H1 (cell line): ENCODE measurements at regions not wholly inside any gene's neighbourhood (a gene's known extent, or its start where the extent isn't known, plus 50 kb on each side); places are given as distances from the start of the nearest gene placed in this dataset.

ENCODE experiments used
- CTCF ChIA-PET: fragments of 300-600 bp; sonication (Branson Sonifier 250); formaldehyde crosslinking; loops from one replicate; lab custom pipeline; 2021; ENCODE audit not compliant: partially characterized antibody; lab: Charles Lee
- POLR2A ChIA-PET: fragments of 300-600 bp; sonication (Branson Sonifier 250); formaldehyde crosslinking; loops from one replicate; lab custom pipeline; 2021; ENCODE audit warnings: inconsistent platforms; ENCODE audit not compliant: partially characterized antibody; lab: Charles Lee
- DNase-seq, 2 experiments: peaks; one replicate each; pipeline versions ENCODE4 v3.0.0 to v3.0.0-alpha.2; 2010 to 2022; ENCODE audit warnings: low spot score in 2 of 2, low read depth in 1 of 2, mixed read lengths in 1 of 2
- FAIRE-seq: peaks from 2 replicates; lab custom pipeline; 2011; peaks lifted over from hg19 to GRCh38; lab: Jason Lieb, UNC
- H2AFZ ChIP-seq: 2 replicates; pipeline ENCODE4 v1.8.1; 2012; ENCODE audit warnings: low read length, inconsistent platforms
- H2AK5ac ChIP-seq: 2 replicates; pipeline ENCODE4 v1.6.1; 2013; ENCODE audit warnings: low read depth, low read length
- H2BK120ac ChIP-seq: replicated peaks from 2 replicates; pipeline ENCODE3; 2013; ENCODE audit warnings: low read depth, low read length, inconsistent platforms
- H2BK12ac ChIP-seq: 2 replicates; pipeline ENCODE4 v1.6.1; 2013; ENCODE audit warnings: low read depth, low read length
- H2BK15ac ChIP-seq: 2 replicates; pipeline ENCODE4 v1.6.1; 2013; ENCODE audit warnings: low read length
- H2BK20ac ChIP-seq: 2 replicates; pipeline ENCODE4 v1.6.1; 2013; ENCODE audit warnings: low read length
- H2BK5ac ChIP-seq: 2 replicates; pipeline ENCODE4 v1.6.1; 2013; ENCODE audit warnings: low read depth, low read length
- H3K14ac ChIP-seq: 2 replicates; pipeline ENCODE4 v1.6.1; 2013; ENCODE audit warnings: inconsistent platforms; ENCODE audit not compliant: insufficient read length
- H3K18ac ChIP-seq: 2 replicates; pipeline ENCODE4 v1.6.1; 2013; ENCODE audit warnings: low read length; ENCODE audit errors: extremely low read depth
- H3K23ac ChIP-seq: 2 replicates; pipeline ENCODE4 v1.6.1; 2013; ENCODE audit warnings: inconsistent platforms; ENCODE audit not compliant: insufficient read length
- H3K23me2 ChIP-seq: 2 replicates; pipeline ENCODE4 v1.6.1; 2013; ENCODE audit warnings: low read depth, low read length
- H3K27ac ChIP-seq: 2 replicates; pipeline ENCODE4 v1.6.1; 2011; ENCODE audit warnings: low read depth, low read length, inconsistent platforms
- H3K27me3 ChIP-seq, 4 experiments: replicated peaks in 1 of 4; 1 replicate in 1 of 4; 2 replicates in 3 of 4; pipeline versions ENCODE4 v1.6.1 to v1.8.1; 2011 to 2013; ENCODE audit warnings: low read length in 3 of 4, mild to moderate bottlenecking in 3 of 4, inconsistent platforms in 2 of 4, mixed read lengths in 2 of 4, moderate library complexity in 1 of 4; ENCODE audit not compliant: control insufficient read depth in 3 of 4, insufficient read depth in 3 of 4; ENCODE audit errors: extremely low read depth in 1 of 4
- H3K36me3 ChIP-seq, 4 experiments: 2 replicates each; pipeline versions ENCODE4 v1.6.1 to v1.8.1; 2011 to 2013; ENCODE audit warnings: mild to moderate bottlenecking in 4 of 4, low read length in 3 of 4, moderate library complexity in 2 of 4, control low read depth in 1 of 4, inconsistent platforms in 1 of 4; ENCODE audit not compliant: insufficient read depth in 4 of 4, control insufficient read depth in 2 of 4
- H3K4ac ChIP-seq: replicated peaks from 2 replicates; pipeline ENCODE3; 2013; ENCODE audit warnings: low read length, low read depth, mixed read lengths, inconsistent platforms; ENCODE audit not compliant: insufficient read length
- H3K4me1 ChIP-seq, 4 experiments: replicated peaks in 1 of 4; 1 replicate in 1 of 4; 2 replicates in 3 of 4; pipeline versions ENCODE4 v1.6.1 to v1.8.1; 2011 to 2013; ENCODE audit warnings: low read length in 3 of 4, inconsistent platforms in 2 of 4, mixed read lengths in 1 of 4; ENCODE audit not compliant: insufficient read depth in 4 of 4, control insufficient read depth in 3 of 4
- H3K4me2 ChIP-seq, 2 experiments: 2 replicates each; pipeline versions ENCODE4 v1.6.1 to v1.8.1; 2011 to 2013; ENCODE audit warnings: low read depth in 2 of 2, low read length in 2 of 2, control low read depth in 1 of 2, inconsistent platforms in 1 of 2, mild to moderate bottlenecking in 1 of 2; ENCODE audit not compliant: insufficient read depth in 1 of 2
- H3K4me3 ChIP-seq, 4 experiments: fragments of 200-600, 300-600 bp in 1 of 4; sonication (generic), shearing (Covaris generic), sonication (Bioruptor Twin) in 1 of 4; 2 replicates each; pipeline versions ENCODE4 v1.5.1 to v1.8.1; 2011 to 2016; ENCODE audit warnings: low read length in 4 of 4, low read depth in 3 of 4, control low read depth in 2 of 4, inconsistent platforms in 2 of 4, mild to moderate bottlenecking in 2 of 4, mixed read lengths in 1 of 4, moderate library complexity in 1 of 4; ENCODE audit not compliant: insufficient read depth in 2 of 4; ENCODE audit errors: extremely low read depth in 1 of 4
- H3K56ac ChIP-seq: replicated peaks from 2 replicates; pipeline ENCODE3; 2013; ENCODE audit warnings: low read depth, mild to moderate bottlenecking, mixed read lengths, low read length, inconsistent platforms; ENCODE audit not compliant: insufficient read length
- H3K79me1 ChIP-seq: 2 replicates; pipeline ENCODE4 v1.6.1; 2013; ENCODE audit warnings: low read depth, low read length, control low read depth
- H3K79me2 ChIP-seq, 2 experiments: 2 replicates each; pipeline versions ENCODE4 v1.6.1 to v1.8.1; 2012 to 2013; ENCODE audit warnings: low read length in 2 of 2, mild to moderate bottlenecking in 2 of 2, inconsistent platforms in 1 of 2; ENCODE audit not compliant: insufficient read depth in 2 of 2, control insufficient read depth in 1 of 2
- H3K9ac ChIP-seq, 4 experiments: replicated peaks in 1 of 4; 1 replicate in 1 of 4; 2 replicates in 3 of 4; pipeline versions ENCODE4 v1.6.1 to v1.8.1; 2011 to 2013; ENCODE audit warnings: low read depth in 3 of 4, low read length in 3 of 4, control low read depth in 2 of 4, mild to moderate bottlenecking in 2 of 4, moderate library complexity in 2 of 4, inconsistent platforms in 1 of 4; ENCODE audit errors: extremely low read depth in 1 of 4
- H3K9me3 ChIP-seq, 2 experiments: 2 replicates each; pipeline versions ENCODE4 v1.6.1 to v1.8.1; 2012 to 2013; ENCODE audit warnings: mild to moderate bottlenecking in 2 of 2, moderate library complexity in 2 of 2, control low read depth in 1 of 2, inconsistent platforms in 1 of 2, low read depth in 1 of 2, low read length in 1 of 2, mixed read lengths in 1 of 2; ENCODE audit not compliant: insufficient read depth in 2 of 2
- H4K20me1 ChIP-seq, 2 experiments: replicated peaks in 1 of 2; 2 replicates each; pipeline versions ENCODE3 to v1.8.1; 2011 to 2013; ENCODE audit warnings: inconsistent platforms in 2 of 2, low read length in 2 of 2, mild to moderate bottlenecking in 1 of 2; ENCODE audit not compliant: insufficient read depth in 2 of 2, control insufficient read depth in 1 of 2
- H4K5ac ChIP-seq: 2 replicates; pipeline ENCODE4 v1.6.1; 2013; ENCODE audit warnings: low read length, low read depth, mixed read lengths, inconsistent platforms; ENCODE audit not compliant: insufficient read length
- H4K8ac ChIP-seq: 2 replicates; pipeline ENCODE4 v1.8.0; 2013; ENCODE audit warnings: mild to moderate bottlenecking, moderate library complexity, low read length, inconsistent platforms; ENCODE audit not compliant: insufficient read depth; ENCODE audit errors: extremely low read depth
- H4K91ac ChIP-seq: replicated peaks from 2 replicates; pipeline ENCODE3; 2013; ENCODE audit warnings: low read length, mixed read lengths, inconsistent platforms; ENCODE audit not compliant: insufficient read length
- POU5F1 ChIP-seq: IDR thresholded peaks from 2 replicates; pipeline ENCODE4 v1.6.1; 2011; ENCODE audit warnings: low read depth, mild to moderate bottlenecking, low read length, moderate library complexity
- WGBS, 2 experiments: shearing (Covaris generic) in 1 of 2; methylation state at CpG; one replicate each; pipeline versions ENCODE4 v1.1.6 to v1.1.7; 2013 to 2015; ENCODE audit warnings: low lambda C conversion rate in 2 of 2, mixed read lengths in 2 of 2, inconsistent platforms in 1 of 2, low coverage in 1 of 2, missing lambda C conversion rate in 1 of 2; ENCODE audit not compliant: insufficient replicate concordance in 2 of 2, insufficient coverage in 1 of 2, insufficient read length in 1 of 2; ENCODE audit errors: extremely low coverage in 1 of 2, missing lambda C conversion rate in 1 of 2; 5-methylcytosine and 5-hydroxymethylcytosine counted together

DNA sequence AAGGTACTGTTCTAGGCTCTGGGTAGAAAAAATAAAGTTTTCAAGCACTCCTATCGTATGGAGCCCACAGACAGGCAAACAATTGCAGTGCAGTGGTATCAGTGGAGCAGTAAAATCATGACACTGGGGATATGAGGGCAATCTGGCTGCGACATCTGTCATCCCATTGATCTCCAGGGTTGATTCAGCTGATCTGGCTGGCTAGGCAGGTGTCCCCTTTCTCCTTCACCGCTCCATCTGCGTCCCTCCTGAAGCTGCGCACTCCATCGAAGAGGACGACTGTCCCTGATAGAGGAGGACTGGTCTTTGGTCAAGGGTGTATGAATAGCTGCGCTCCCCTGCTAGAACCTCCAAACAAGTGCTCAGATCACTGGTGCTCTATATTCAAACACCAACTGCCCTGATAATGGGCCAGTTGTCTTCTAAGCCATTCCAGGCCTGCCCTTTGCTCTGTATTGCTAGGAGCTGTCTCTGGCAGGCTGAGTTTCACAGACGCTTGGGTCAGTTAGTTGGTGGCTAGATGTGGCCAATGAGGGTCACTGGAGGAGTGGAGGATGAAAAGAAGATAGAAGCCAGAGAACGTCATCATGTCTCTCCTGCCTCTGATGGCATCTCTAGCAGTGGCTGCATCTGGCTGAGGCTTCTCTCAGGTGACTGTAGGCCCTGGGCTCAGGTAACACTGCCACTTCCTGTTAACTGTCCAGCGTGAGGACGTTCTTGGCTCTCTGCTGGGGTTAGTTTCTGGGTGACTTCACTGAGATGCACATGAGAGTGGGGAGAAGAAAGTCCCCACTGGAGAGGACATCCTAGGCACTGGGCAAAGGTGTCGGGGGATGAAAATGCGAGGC lies 205.0 kb upstream of the FOXN3 start:
- peak overlapping the region; percentile 68; the same call in 1 of the 2 replicates for H2AK5ac ChIP-seq
- no peak overlapping the region for H4K8ac ChIP-seq
- H3K18ac ChIP-seq, result peak overlapping the region; percentile 25
- H3K56ac ChIP-seq, result no peak overlapping the region
- no peak overlapping the region for H3K27ac ChIP-seq
- FAIRE-seq, result no peak
- WGBS, 2 experiments, result 86% methylated on average over 14 of the region's 14 CpGs; no CpG with 5 or more reads in 1 of the 2 experiments
- peak overlapping the region; percentile 81 for H2BK120ac ChIP-seq
- peaks cover 0 to 17% of the 10 kb centered on the region in 2 experiments; a peak in 3 of 4 replicates for H3K79me2 ChIP-seq
- no peak overlapping the region for H2AFZ ChIP-seq
- no peak overlapping the region for H3K4me3 ChIP-seq
- H3K79me1 ChIP-seq, result no peaks in the 10 kb centered on the region
- CTCF ChIA-PET, result no interaction called here
- no peak overlapping the region for H3K4me2 ChIP-seq
- no peak overlapping the region for H3K4ac ChIP-seq
- no peak overlapping the region for H3K9ac ChIP-seq
- no peaks in the 10 kb centered on the region for H4K20me1 ChIP-seq
- H3K4me1 ChIP-seq, result peaks cover 0 to 15% (median 12%) of the 10 kb centered on the region in 4 experiments; a peak in 5 of 7 replicates
- H3K23me2 ChIP-seq, result peaks cover 5% of the 10 kb centered on the region
- H3K23ac ChIP-seq, result no peak overlapping the region
- peak overlapping the region; percentile 90; the same call in 1 of the 2 replicates for H2BK12ac ChIP-seq
- no peaks in the 10 kb centered on the region for H3K9me3 ChIP-seq
- peak overlapping the region; percentile 95 for H2BK20ac ChIP-seq
- no peaks in the 10 kb centered on the region; a peak in 1 of 7 replicates for H3K27me3 ChIP-seq
- peak overlapping the region; percentile 45 for H4K91ac ChIP-seq
- POLR2A ChIA-PET, result interaction anchor here (1.0 kb wide), 1 partner anchor 8 kb away, joined by 3 read pairs; no protein-coding TSS in a partner anchor
- H3K14ac ChIP-seq, result no peak overlapping the region
- peak overlapping the region; percentile 29; the same call in 1 of the 2 replicates for H2BK5ac ChIP-seq
- H3K36me3 ChIP-seq, result no peaks in the 10 kb centered on the region
- H4K5ac ChIP-seq, result no peak overlapping the region
- DNase-seq, result no peak
- H2BK15ac ChIP-seq, result peak overlapping the region; percentile 84; the same call in 1 of the 2 replicates
- TF ChIP-seq POU5F1, result no peak
